K562 (cell line): ENCODE measurements at regions not wholly inside any gene's neighbourhood (a gene's known extent, or its start where the extent isn't known, plus 50 kb on each side); places are given as distances from the start of the nearest gene placed in this dataset.

Source experiments
- ATF2 ChIP-seq: sonication (generic); formaldehyde crosslinking; IDR thresholded peaks from 2 replicates; pipeline ENCODE4 v1.8.1; 2022; ENCODE audit warnings: missing genetic modification reagents
- ATF4 ChIP-seq: fragments of 450-650 bp; formaldehyde crosslinking; IDR thresholded peaks from 2 replicates; pipeline ENCODE4 v1.4.0; 2022; ENCODE audit warnings: mild to moderate bottlenecking, moderate library complexity
- CAMTA2 ChIP-seq: fragments of 250-450 bp; sonication (Bioruptor Pico); conservative IDR thresholded peaks from 2 replicates; pipeline ENCODE4 v1.5.1; 2022
- CTBP1 ChIP-seq: fragments of 450-650 bp; IDR thresholded peaks from 2 replicates; pipeline ENCODE4 v1.6.1; 2016; ENCODE audit warnings: borderline replicate concordance
- EZH2 ChIP-seq: IDR thresholded peaks from 2 replicates; pipeline ENCODE4 v1.6.1; 2012; ENCODE audit warnings: low read depth, mild to moderate bottlenecking, inconsistent platforms, low read length, borderline replicate concordance
- KDM1A ChIP-seq, 2 experiments: fragments of 450-650 bp; IDR thresholded peaks; 2 replicates each; pipeline ENCODE4 v1.6.1; 2016; ENCODE audit warnings: mild to moderate bottlenecking in 2 of 2
- MBD1 ChIP-seq: fragments of 250-450 bp; sonication (Bioruptor Pico); IDR thresholded peaks from 2 replicates; pipeline ENCODE4 v1.8.0; 2022; ENCODE audit warnings: inconsistent platforms
- NFIC ChIP-seq: fragments of 450-650 bp; IDR thresholded peaks from 2 replicates; pipeline ENCODE4 v1.6.1; 2017; ENCODE audit warnings: mild to moderate bottlenecking, inconsistent platforms
- POLR2G ChIP-seq: fragments of 200-400 bp; formaldehyde crosslinking; IDR thresholded peaks from 2 replicates; pipeline ENCODE4 v1.6.1; 2017; ENCODE audit warnings: low read depth, mild to moderate bottlenecking, antibody characterized with exemption, low read length, moderate library complexity
- RBBP5 ChIP-seq: fragments of 200-600 bp; sonication (generic); IDR thresholded peaks from 2 replicates; pipeline ENCODE4 v1.6.1; 2012; ENCODE audit warnings: borderline replicate concordance, mild to moderate bottlenecking, low read length, control low read depth, inconsistent platforms; ENCODE audit not compliant: insufficient read depth, poor library complexity, severe bottlenecking
- TGIF2 ChIP-seq: sonication (generic); formaldehyde crosslinking; IDR thresholded peaks from 2 replicates; pipeline ENCODE4 v1.8.1; 2022; ENCODE audit warnings: mild to moderate bottlenecking, missing genetic modification reagents, moderate library complexity
- ZNF707 ChIP-seq: fragments of 250-450 bp; sonication (Bioruptor Pico); conservative IDR thresholded peaks from 2 replicates; pipeline ENCODE4 v1.8.0; 2022; ENCODE audit warnings: inconsistent platforms, mild to moderate bottlenecking, moderate library complexity
- ZNF76 ChIP-seq: fragments of 250-450 bp; sonication (Bioruptor Pico); IDR thresholded peaks from 2 replicates; pipeline ENCODE4 v1.4.0; 2020; ENCODE audit warnings: mild to moderate bottlenecking, moderate library complexity, borderline replicate concordance

- TF ChIP-seq NFIC = no peak
- TF ChIP-seq KDM1A (IDR thresholded peaks at IDR 0.05) = no peak
- TF ChIP-seq RBBP5 = no peak
- TF ChIP-seq ATF4 = no peak
- no peak for TF ChIP-seq CAMTA2 (CRISPR knock-in tag)
- TF ChIP-seq POLR2G = no peak
- TF ChIP-seq CTBP1 = no peak
- no peak for TF ChIP-seq EZH2
- no peak for TF ChIP-seq MBD1 (CRISPR knock-in tag)
- TF ChIP-seq TGIF2 (CRISPR knock-in tag) = no peak
- no peak for TF ChIP-seq ZNF76 (CRISPR knock-in tag)
- no peak for TF ChIP-seq ATF2
- no peak for TF ChIP-seq ZNF707
Observed at GRCh38 chr10:105879401-105879800, 1238.3 kb downstream of the SORCS3 start.
